HCT116 (cell line): ENCODE measurements at regions not wholly inside any gene's neighbourhood (a gene's known extent, or its start where the extent isn't known, plus 50 kb on each side); places are given as distances from the start of the nearest gene placed in this dataset.

Experiments
- ATAC-seq: fragments of 200-7000 bp; cut with Tn5 transposase; 2 replicates; pipeline ENCODE4 v1.9.1; 2020; ENCODE audit warnings: mild to moderate bottlenecking, moderate library complexity
- BruUV-seq: library from RNA; stranded (reverse); fragments of 400-500 nt; replicated peaks from 2 replicates; lab custom pipeline; 2021; lab: Mats Ljungman, UMichigan
- CTCF ChIA-PET: fragments of 300-600 bp; sonication (Branson Sonifier 250); formaldehyde crosslinking; loops from one replicate; lab custom pipeline; 2021; ENCODE audit warnings: antibody characterized with exemption; lab: Charles Lee
- POLR2A ChIA-PET: fragments of 300-600, 350-600 bp; sonication (Branson Sonifier 250); formaldehyde crosslinking; loops from one replicate; lab custom pipeline; 2021; ENCODE audit warnings: antibody characterized with exemption; lab: Charles Lee
- RAD21 ChIA-PET, 2 experiments: fragments of 300-600 bp; sonication (Branson Sonifier 250); formaldehyde crosslinking; loops; one replicate each; lab custom pipeline; 2023; ENCODE audit warnings: low total read pairs in 2 of 2; ENCODE audit not compliant: uncharacterized antibody in 2 of 2, unreplicated experiment in 2 of 2, low non-redundant PET in 1 of 2; lab: Charles Lee
- DNase-seq: peaks from one replicate; pipeline ENCODE4 v3.0.0-alpha.2; 2010; ENCODE audit warnings: low read depth, low spot score
- H2AFZ ChIP-seq: fragments of 200-600 bp; shearing (Covaris generic), sonication (generic); 2 replicates; pipeline ENCODE4 v1.6.1; 2017; ENCODE audit warnings: low read depth, mixed run types, mixed read lengths, antibody characterized with exemption, low read length; ENCODE audit not compliant: poor library complexity, severe bottlenecking
- H3K27ac ChIP-seq: 2 replicates; pipeline ENCODE4 v1.5.1; 2012; ENCODE audit warnings: low read depth, low read length
- H3K27me3 ChIP-seq: fragments of 200-600 bp; sonication (generic); 2 replicates; pipeline ENCODE4 v1.6.1; 2016; ENCODE audit warnings: mixed run types, low read length, mixed read lengths; ENCODE audit not compliant: insufficient read depth
- H3K36me3 ChIP-seq, 2 experiments: fragments of 200-500 bp in 1 of 2; fragments of 200-600 bp in 1 of 2; sonication (Bioruptor generic) in 1 of 2; sonication (generic) in 1 of 2; 2 replicates each; pipeline versions ENCODE4 v1.5.1 to v1.6.1; 2014 to 2016; ENCODE audit warnings: low read length in 2 of 2, inconsistent platforms in 1 of 2, mixed read lengths in 1 of 2, mixed run types in 1 of 2; ENCODE audit not compliant: insufficient read depth in 2 of 2, control insufficient read depth in 1 of 2
- H3K4me1 ChIP-seq, 2 experiments: fragments of 200-600 bp in 1 of 2; sonication (generic) in 1 of 2; 2 replicates each; pipeline versions ENCODE4 v1.5.1 to v1.6.1; 2012 to 2017; ENCODE audit warnings: low read length in 2 of 2, inconsistent platforms in 1 of 2, mild to moderate bottlenecking in 1 of 2, mixed read lengths in 1 of 2, mixed run types in 1 of 2, moderate library complexity in 1 of 2; ENCODE audit not compliant: insufficient read depth in 2 of 2, control insufficient read depth in 1 of 2
- H3K4me2 ChIP-seq: fragments of 200-600 bp; sonication (generic); 2 replicates; pipeline ENCODE4 v1.6.1; 2017; ENCODE audit warnings: mixed run types, low read length, mixed read lengths
- H3K4me3 ChIP-seq, 2 experiments: fragments of 200-600 bp in 1 of 2; sonication (generic) in 1 of 2; replicated peaks in 1 of 2; 2 replicates each; pipeline ENCODE4 v1.5.1; 2011 to 2016; ENCODE audit warnings: low read length in 2 of 2, control low read depth in 1 of 2, low read depth in 1 of 2, mild to moderate bottlenecking in 1 of 2, mixed read lengths in 1 of 2, mixed run types in 1 of 2
- H3K79me2 ChIP-seq: fragments of 200-600 bp; sonication (generic); 2 replicates; pipeline ENCODE4 v1.6.1; 2017; ENCODE audit warnings: mild to moderate bottlenecking, mixed run types, low read length, moderate library complexity, mixed read lengths; ENCODE audit not compliant: insufficient read depth
- H3K9ac ChIP-seq: fragments of 200-600 bp; sonication (generic); 2 replicates; pipeline ENCODE4 v1.6.1; 2016; ENCODE audit warnings: low read length, mixed read lengths
- H3K9me2 ChIP-seq: fragments of 200-600 bp; sonication (generic), shearing (Covaris generic); 2 replicates; pipeline ENCODE4 v1.6.1; 2017; ENCODE audit warnings: mixed run types, mild to moderate bottlenecking, moderate library complexity; ENCODE audit not compliant: insufficient read depth
- H3K9me3 ChIP-seq, 2 experiments: fragments of 200-500 bp in 1 of 2; fragments of 200-600 bp in 1 of 2; sonication (Bioruptor generic) in 1 of 2; sonication (generic) in 1 of 2; 2 replicates each; pipeline ENCODE4 v1.6.1; 2014 to 2017; ENCODE audit warnings: low read length in 2 of 2, mixed read lengths in 2 of 2, inconsistent platforms in 1 of 2, low read depth in 1 of 2, mild to moderate bottlenecking in 1 of 2, mixed run types in 1 of 2, moderate library complexity in 1 of 2; ENCODE audit not compliant: control insufficient read depth in 1 of 2, insufficient read depth in 1 of 2
- H4K20me1 ChIP-seq: fragments of 200-600 bp; sonication (generic), shearing (Covaris generic); 2 replicates; pipeline ENCODE4 v1.6.1; 2017; ENCODE audit warnings: mixed run types, mild to moderate bottlenecking, moderate library complexity; ENCODE audit not compliant: insufficient read depth
- CEBPB ChIP-seq: IDR thresholded peaks from 2 replicates; pipeline ENCODE4 v1.6.1; 2012; ENCODE audit warnings: low read depth
- CTCF ChIP-seq, 3 experiments: fragments of 200-600 bp in 1 of 3; sonication (generic) in 1 of 3; IDR thresholded peaks in 2 of 3; conservative IDR thresholded peaks in 1 of 3; 2 replicates each; pipeline ENCODE4 v1.5.1; 2012 to 2017; ENCODE audit warnings: low read depth in 2 of 3, low read length in 2 of 3, antibody characterized with exemption in 1 of 3, borderline replicate concordance in 1 of 3, control low read depth in 1 of 3, mild to moderate bottlenecking in 1 of 3, mixed read lengths in 1 of 3, mixed run types in 1 of 3, moderate library complexity in 1 of 3; ENCODE audit not compliant: insufficient read depth in 1 of 3
- EGR1 ChIP-seq: IDR thresholded peaks from 2 replicates; pipeline ENCODE4 v1.6.1; 2012; ENCODE audit warnings: low read depth
- ELF1 ChIP-seq: IDR thresholded peaks from 2 replicates; pipeline ENCODE4 v1.6.1; 2012; ENCODE audit warnings: low read depth, borderline replicate concordance
- EZH2 ChIP-seq: fragments of 200-600 bp; sonication (generic); IDR thresholded peaks from 2 replicates; pipeline ENCODE4 v1.6.1; 2017; ENCODE audit warnings: antibody characterized with exemption, mixed run types
- EZH2phosphoT487 ChIP-seq: fragments of 200-600 bp; IDR thresholded peaks from 2 replicates; pipeline ENCODE4 v1.6.1; 2018; ENCODE audit warnings: antibody characterized with exemption, borderline replicate concordance
- JUND ChIP-seq: IDR thresholded peaks from 2 replicates; pipeline ENCODE4 v1.6.1; 2012
- POLR2A ChIP-seq: IDR thresholded peaks from 2 replicates; pipeline ENCODE4 v1.7.0; 2011; ENCODE audit warnings: borderline replicate concordance; ENCODE audit not compliant: insufficient read depth, insufficient read length; ENCODE audit errors: extremely low read depth
- POLR2AphosphoS5 ChIP-seq: IDR thresholded peaks from 2 replicates; pipeline ENCODE4 v1.6.1; 2011; ENCODE audit warnings: mild to moderate bottlenecking, low read depth, low read length, moderate library complexity
- REST ChIP-seq: IDR thresholded peaks from 2 replicates; pipeline ENCODE4 v1.6.1; 2012; ENCODE audit warnings: low read depth
- SP1 ChIP-seq: IDR thresholded peaks from 2 replicates; pipeline ENCODE4 v1.6.1; 2012; ENCODE audit warnings: low read depth
- SRF ChIP-seq: IDR thresholded peaks from 2 replicates; pipeline ENCODE4 v1.6.1; 2012; ENCODE audit warnings: low read depth
- TCF7L2 ChIP-seq: IDR thresholded peaks from 2 replicates; pipeline ENCODE4 v1.7.0; 2011; ENCODE audit warnings: borderline replicate concordance, inconsistent platforms; ENCODE audit not compliant: insufficient read depth, insufficient read length; ENCODE audit errors: extremely low read depth
- ZFX ChIP-seq: fragments of 450-650 bp; IDR thresholded peaks from 2 replicates; pipeline ENCODE4 v1.6.1; 2017
- ZNF274 ChIP-seq: fragments of 200-500 bp; sonication (Bioruptor generic); IDR thresholded peaks from 2 replicates; pipeline ENCODE4 v1.6.1; 2014; ENCODE audit warnings: mild to moderate bottlenecking, low read depth, low read length, inconsistent platforms
- intact Hi-C: fragments of 100-400 bp; cut with micrococcal nuclease; formaldehyde crosslinking; loops from 2 replicates; pipeline ENCODE4 v1.10.0; 2022
- TF ChIP-seq, protein P1 (sequence below): IDR thresholded peaks from 2 replicates; pipeline ENCODE4 v1.6.1; 2012
- TF ChIP-seq, protein P2 (sequence below): IDR thresholded peaks from 2 replicates; pipeline ENCODE4 v1.6.1; 2012

- ChIA-PET RAD21 (no interaction called here), POLR2A (no interaction called here), CTCF (no interaction called here)
- TF ChIP-seq ZNF274: no peak
- TF ChIP-seq SRF: no peak
- TF ChIP-seq TCF7L2: no peak
- no TSS peak for BruUV-seq
- no peaks in the 10 kb centered on the region for H4K20me1 ChIP-seq
- no peaks in the 10 kb centered on the region for H3K79me2 ChIP-seq
- H3K4me1 ChIP-seq: no peaks in the 10 kb centered on the region
- intact Hi-C loops: no loop called here
- H3K27ac ChIP-seq: no peak overlapping the region
- H3K27me3 ChIP-seq: no peaks in the 10 kb centered on the region
- no peaks in the 10 kb centered on the region for H3K36me3 ChIP-seq
- no peak for ATAC-seq
- no peaks in the 10 kb centered on the region for H3K9me2 ChIP-seq
- H3K4me2 ChIP-seq: no peak overlapping the region
- DNase-seq: no peak
- H3K9me3 ChIP-seq: no peaks in the 10 kb centered on the region
- H3K4me3 ChIP-seq: no peak overlapping the region
- no peak overlapping the region for H3K9ac ChIP-seq
- H2AFZ ChIP-seq: no peak overlapping the region
Measured at GRCh38 chr10:4271193-4271592, 486.2 kb upstream of the KLF6 start.

DNA sequence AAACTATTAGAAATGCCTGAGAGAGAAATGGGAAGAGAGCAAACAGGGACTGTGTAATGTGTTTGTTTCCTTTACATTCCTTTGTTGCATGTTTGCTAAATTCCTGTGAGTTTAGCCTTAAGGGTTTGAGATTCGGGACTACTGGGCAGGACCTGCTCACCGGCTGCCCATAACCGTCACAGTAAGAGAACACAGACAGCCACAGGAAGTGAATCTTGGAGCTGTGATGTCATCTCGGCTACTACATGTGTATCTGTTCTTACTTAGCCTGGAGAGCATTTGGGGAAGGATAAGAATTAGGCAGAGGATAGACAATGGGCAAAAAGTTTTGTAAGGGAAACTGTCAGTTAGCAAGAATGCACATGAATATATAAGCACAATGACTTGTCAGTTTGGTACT lies 485.1 kb upstream of the KLF6 start:
- Histone ChIP-seq H3K9me2 (no peaks in the 10 kb centered on the region), H3K4me3 (no peak overlapping the region), H3K4me2 (no peak overlapping the region), H2AFZ (no peak overlapping the region), H3K4me1 (no peaks in the 10 kb centered on the region), H3K27me3 (no peaks in the 10 kb centered on the region), H3K9me3 (no peaks in the 10 kb centered on the region), H3K79me2 (no peaks in the 10 kb centered on the region), H3K27ac (no peak overlapping the region), H3K9ac (no peak overlapping the region), H4K20me1 (no peaks in the 10 kb centered on the region), H3K36me3 (no peaks in the 10 kb centered on the region)
- CTCF ChIA-PET: no interaction called here
- intact Hi-C loops: no loop called here
- no TSS peak for BruUV-seq
- ATAC-seq: no peak
- RAD21 ChIA-PET: no interaction called here
- POLR2A ChIA-PET: no interaction called here
- DNase-seq: no peak
- TF ChIP-seq EGR1: no peak
- TF ChIP-seq POLR2A: no peak
- no peak for TF ChIP-seq CTCF (IDR thresholded peaks at IDR 0.05 in 2 of 3, conservative IDR thresholded peaks at IDR 0.05 in 1 of 3; ENCODE audit: borderline replicate concordance in 1 of 3, insufficient read depth in 1 of 3, low read depth in 2 of 3, low read length in 2 of 3)
- no peak for TF ChIP-seq ZNF274
- no peak for TF ChIP-seq SRF
- TF ChIP-seq ELF1: no peak
- no peak for TF ChIP-seq EZH2
- no peak for TF ChIP-seq SP1
- TF ChIP-seq, protein P1, sequence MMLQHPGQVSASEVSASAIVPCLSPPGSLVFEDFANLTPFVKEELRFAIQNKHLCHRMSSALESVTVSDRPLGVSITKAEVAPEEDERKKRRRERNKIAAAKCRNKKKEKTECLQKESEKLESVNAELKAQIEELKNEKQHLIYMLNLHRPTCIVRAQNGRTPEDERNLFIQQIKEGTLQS: no peak
- no peak for TF ChIP-seq CEBPB
- TF ChIP-seq EZH2phosphoT487: no peak
- TF ChIP-seq REST: no peak
- no peak for TF ChIP-seq ZFX
- TF ChIP-seq, protein P2, sequence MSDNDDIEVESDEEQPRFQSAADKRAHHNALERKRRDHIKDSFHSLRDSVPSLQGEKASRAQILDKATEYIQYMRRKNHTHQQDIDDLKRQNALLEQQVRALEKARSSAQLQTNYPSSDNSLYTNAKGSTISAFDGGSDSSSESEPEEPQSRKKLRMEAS: no peak
- TF ChIP-seq JUND: no peak
- no peak for TF ChIP-seq POLR2AphosphoS5
